DOHH2 (cell line): ENCODE measurements at regions not wholly inside any gene's neighbourhood (a gene's known extent, or its start where the extent isn't known, plus 50 kb on each side); places are given as distances from the start of the nearest gene placed in this dataset.

Experiments used
- CTCF ChIP-seq: fragments of 200-600 bp; sonication (generic); IDR thresholded peaks from one replicate; pipeline ENCODE4 v1.5.1; 2014; ENCODE audit warnings: antibody characterized with exemption, mild to moderate bottlenecking, low read depth, low read length; ENCODE audit not compliant: poor library complexity, severe bottlenecking
- EZH2phosphoT487 ChIP-seq: fragments of 200-600 bp; sonication (generic); IDR thresholded peaks from 2 replicates; pipeline ENCODE4 v1.6.1; 2017; ENCODE audit warnings: borderline replicate concordance, mild to moderate bottlenecking, antibody characterized with exemption, low read length, moderate library complexity, mixed read lengths

DNA sequence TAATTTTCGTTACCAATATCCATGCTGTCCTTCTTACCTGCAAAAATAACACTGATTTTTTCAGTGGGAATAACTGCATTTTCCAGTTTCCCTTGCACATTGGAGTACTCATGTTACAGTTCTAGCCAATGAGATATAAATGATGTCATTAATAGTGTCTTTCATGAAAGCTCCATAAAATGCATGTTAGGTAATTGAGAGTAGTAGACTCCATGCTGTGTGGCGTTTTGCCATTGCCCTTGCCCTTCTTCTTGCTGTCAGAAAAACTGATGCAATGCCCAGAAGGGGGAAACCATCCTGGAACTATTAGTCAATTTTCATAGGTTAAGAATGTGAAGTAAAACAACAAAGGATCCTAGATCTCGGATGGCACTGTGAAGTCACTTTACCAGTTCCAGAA lies 1765.3 kb downstream of the EFNA5 start:
- TF ChIP-seq CTCF: no peak
- TF ChIP-seq EZH2phosphoT487: no peak
